Stimulated activated CD4-positive, alpha-beta T cell treated with anti-CD3 and anti-CD28 coated beads, Interleukin-1b, Interleukin-23, amount 100 ng/mL, for 24 hours (primary cell): ENCODE measurements at regions not wholly inside any gene's neighbourhood (a gene's known extent, or its start where the extent isn't known, plus 50 kb on each side); places are given as distances from the start of the nearest gene placed in this dataset.
"Not testable (repeated sequence)": the region's sequence is repeated elsewhere in the genome, so short reads cannot be mapped to it uniquely, and the experiment has no call there.

Experiments used
- DNase-seq, 4 experiments: peaks; one replicate each; pipeline ENCODE4 v3.0.0-alpha.2; 2020; ENCODE audit warnings: low read depth in 4 of 4, low spot score in 1 of 4

DNA sequence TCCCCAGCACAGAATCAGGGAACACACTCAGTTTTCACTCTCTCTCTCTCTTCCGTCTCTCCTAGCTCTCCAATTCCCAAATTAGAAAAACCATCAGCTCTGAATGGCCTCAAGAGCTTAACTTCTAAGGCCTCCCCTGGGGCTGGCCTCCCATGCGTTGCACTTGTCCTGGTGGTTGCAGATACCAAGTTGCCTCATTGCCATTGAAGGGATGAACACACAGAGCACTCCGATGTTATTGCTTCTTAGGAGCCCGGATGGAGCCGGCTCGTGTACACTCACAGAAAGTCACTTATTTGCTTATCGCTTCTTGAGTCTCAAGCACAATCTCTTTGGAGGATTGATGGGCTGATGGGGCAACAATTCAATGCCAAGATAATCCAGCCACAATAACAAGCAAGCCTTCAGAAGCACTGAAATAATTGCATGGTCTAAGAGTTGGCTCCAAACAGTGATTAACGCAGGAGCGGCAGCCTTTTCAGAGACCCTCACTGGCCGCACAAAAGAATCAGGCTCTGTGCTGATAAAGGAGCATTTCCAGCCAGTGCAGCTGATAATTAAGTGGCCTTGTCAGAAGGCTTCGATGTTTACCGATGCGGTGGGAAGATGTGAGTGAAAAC is 175.8 kb upstream of the TMEM132C start:
- DNase-seq = no peak

- DNase-seq = no peak
These were observed 175.0 kb upstream of the TMEM132C start for GRCh38 chr12:128091951-128092382.

DNA sequence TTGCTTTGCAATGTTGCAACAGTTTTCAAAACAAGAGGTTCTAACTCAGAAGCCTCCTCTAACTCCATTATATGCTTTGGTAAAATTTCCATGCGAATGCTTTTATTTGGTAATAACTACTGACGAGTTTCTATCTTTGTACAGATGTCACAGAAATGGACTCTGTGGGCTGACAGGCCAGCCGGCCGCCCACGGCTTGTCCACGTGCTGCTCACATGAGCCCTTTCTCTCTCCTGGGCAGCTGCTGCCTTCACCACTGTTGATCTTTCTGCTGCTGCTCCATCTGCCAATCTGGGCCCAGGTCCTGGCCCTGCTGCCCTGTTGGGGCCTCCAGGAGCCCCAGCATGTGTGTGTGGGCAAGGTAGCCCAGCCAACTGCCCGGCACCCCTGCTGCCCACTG is 168.2 kb upstream of the TMEM132C start:
- DNase-seq = no peak

GRCh38 chr12:128103152-128103551 is 163.8 kb upstream of the TMEM132C start:
- DNase-seq = no peak

DNA sequence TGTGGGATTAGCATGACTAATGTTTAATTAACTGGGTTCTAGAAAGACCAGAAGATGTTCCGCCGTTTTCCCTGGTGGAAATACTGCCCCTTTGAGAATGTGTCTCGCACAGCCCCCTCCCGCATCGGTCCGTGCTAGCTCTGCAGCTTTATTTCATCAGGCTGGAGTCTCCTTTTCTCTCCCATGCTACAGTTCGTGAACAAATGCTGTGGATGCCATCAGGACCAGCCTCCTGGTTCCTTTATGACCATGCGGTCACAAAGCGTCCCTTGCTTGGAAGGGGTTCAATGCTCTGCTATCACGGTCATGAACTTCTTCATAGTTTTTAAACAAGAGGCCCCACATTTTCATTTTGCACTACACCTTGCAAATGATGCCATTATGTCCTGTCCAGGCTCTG is 157.7 kb upstream of the TMEM132C start:
- no peak for DNase-seq

- DNase-seq = no peak
These were observed 157.3 kb upstream of the TMEM132C start for GRCh38 chr12:128109636-128110035.

DNA sequence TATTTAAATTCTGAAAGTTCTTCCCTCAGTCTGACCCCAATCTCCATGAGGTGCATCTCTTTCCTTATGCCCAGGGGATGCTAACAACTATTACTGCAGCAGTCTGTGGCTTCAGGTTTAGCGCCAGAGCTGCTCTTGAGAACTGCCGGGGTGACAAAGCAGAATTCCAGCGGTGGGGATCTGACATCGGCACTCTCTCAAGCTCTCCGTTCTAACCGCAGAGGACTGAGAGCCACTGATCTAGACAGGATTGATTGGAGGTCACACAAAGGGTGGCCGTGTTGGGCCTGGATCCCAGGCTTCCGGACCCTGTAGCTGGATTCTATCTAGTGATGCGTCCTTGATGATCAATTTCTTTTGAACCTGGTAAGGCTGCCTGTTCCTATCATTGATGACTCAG is 155.6 kb upstream of the TMEM132C start:
- no peak for DNase-seq

DNA sequence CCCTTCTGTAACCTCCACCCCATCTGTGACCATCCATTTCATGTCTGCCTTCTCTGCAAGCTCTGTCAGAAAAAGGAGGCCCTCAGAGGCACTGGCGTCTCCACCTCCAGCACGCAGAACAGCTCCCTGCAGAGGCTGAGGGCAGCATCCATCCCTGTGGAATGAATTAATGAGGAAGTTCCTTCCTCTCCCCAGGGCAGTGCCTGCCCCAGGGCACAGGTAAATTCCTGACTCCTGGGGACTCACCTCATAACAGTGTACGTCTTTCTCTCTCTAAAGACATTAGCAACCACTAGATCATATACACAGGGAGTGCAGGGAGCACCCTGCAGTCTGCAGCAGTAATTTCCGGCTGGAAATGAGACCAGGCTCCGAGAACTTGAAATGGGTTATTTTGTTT is 155.0 kb upstream of the TMEM132C start:
- DNase-seq = no peak

- not testable (repeated sequence) for DNase-seq
These were observed 153.7 kb upstream of the TMEM132C start for GRCh38 chr12:128113250-128113649.

- DNase-seq = no peak
These were observed 152.5 kb upstream of the TMEM132C start for GRCh38 chr12:128114485-128114884.

GRCh38 chr12:128116537-128116936 is 150.4 kb upstream of the TMEM132C start:
- DNase-seq = no peak

DNA sequence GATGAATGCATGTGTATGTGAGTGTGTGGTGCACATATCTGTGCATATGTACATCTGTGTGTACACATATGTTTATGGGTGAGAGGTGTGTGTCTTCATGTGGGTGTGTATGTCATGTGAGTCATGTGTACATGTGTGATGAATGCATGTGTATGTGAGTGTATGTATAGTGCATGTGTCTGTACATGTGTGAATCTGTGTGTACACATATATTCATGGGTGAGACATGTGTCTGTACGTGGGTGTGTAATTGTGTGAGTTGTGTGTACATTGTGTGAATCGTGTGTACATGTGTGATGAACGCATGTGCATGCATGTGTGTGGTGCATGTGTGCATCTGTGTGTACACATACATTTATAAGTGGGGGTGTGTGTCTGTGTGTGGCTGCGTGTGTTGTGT is 146.9 kb upstream of the TMEM132C start:
- DNase-seq = no peak

DNA sequence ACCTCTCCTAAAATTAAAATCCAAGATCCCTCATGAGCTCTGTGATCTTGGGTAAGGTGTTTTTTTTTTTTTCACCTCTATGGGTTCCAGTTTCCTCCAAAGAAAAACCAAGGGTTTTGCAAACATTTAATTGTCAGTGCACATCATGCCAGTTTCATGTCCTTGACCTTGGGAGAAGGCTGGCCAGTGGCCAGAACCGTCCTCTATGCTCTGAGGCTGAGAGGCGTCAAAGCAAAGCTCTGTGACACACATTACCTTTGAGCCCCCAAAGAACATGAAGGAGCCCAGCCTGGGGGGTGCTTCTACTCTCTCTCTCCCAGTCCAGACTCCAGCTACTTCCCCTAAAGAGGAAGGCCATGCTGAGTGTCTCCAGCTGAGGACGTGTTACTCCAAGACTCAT is 145.5 kb upstream of the TMEM132C start:
- DNase-seq = no peak

GRCh38 chr12:128123096-128123495 is 143.9 kb upstream of the TMEM132C start:
- no peak for DNase-seq

DNA sequence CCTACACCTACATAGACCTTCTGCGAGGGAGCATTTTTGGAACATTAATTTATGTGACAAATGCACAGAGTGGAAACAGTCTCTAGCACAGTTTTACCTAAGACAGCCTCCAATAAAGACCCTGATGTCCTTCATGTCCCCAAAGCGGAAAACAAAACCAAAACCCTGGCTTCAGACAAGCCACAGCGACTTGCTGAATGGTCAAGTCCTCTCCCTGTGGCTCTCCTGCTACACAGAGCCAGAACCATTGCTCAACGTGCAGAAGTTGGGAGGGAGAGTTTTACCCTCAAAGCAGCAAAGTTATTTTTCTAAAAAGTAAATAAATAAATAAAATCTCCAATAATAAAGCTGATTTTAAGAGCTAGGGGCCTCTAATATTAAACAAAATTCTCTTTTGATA is 135.0 kb upstream of the TMEM132C start:
- DNase-seq = no peak

DNA sequence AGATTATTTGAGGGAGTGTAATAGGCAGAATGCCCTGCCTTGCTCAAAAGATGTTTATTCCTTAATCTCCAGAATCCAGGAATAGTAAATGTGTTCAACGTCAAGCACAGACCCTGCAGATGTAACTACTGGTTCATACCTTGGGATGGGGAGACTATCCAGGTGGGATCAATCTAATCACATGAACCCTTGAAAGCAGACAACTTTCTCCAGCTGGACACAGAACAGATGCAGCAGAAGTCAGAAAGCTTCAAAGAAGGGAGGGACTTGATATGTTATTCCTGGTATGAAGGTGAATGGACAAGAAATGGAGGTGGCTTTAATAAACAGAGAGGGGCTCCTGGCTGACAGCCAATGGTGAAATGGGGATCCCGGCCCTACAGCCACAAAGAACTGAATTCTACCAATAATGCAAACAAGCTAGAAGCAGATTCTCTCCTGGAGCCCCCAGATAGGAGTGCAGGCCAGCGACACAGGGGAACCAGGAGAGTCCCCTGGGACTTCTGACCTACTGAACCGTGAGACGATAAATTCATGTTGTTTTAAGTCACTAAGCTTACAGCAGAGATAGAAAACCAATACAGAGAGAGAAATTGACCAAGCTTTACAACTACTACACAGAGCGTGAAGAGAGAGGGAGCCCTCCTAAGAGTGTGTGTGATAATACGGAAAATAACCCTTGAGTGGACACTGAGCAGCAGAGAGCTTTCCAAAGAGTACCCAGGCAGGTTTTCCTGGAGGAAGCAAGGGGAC is 133.5 kb upstream of the TMEM132C start:
- DNase-seq = no peak

- DNase-seq = no peak
These were observed 129.8 kb upstream of the TMEM132C start for GRCh38 chr12:128137140-128137539.

- DNase-seq = no peak
These were observed 128.8 kb upstream of the TMEM132C start for GRCh38 chr12:128138125-128138524.

- DNase-seq = no peak
These were observed 126.4 kb upstream of the TMEM132C start for GRCh38 chr12:128140551-128140950.

- no peak for DNase-seq
These were observed 116.0 kb upstream of the TMEM132C start for GRCh38 chr12:128150961-128151360.

DNA sequence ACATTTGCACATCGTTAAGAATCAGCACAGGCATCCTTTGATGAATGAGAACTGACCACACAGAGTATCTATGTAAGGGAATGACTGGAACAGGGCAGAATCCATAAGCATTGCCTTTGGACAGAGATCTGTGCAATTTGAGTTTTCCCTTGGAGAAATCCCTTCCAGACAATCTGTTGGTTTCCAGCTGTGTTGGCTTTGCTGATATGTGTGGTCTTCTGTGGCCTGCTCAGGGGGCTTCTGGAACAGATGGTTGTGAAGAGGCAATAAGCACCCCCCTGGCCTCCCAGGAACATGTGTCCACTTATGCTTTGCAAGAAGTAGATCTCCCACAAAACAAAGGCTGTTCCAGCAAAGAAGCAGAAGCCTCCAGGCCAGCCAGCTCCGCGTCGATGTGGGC is 111.4 kb upstream of the TMEM132C start:
- no peak for DNase-seq

- DNase-seq = no peak
These were observed 103.9 kb upstream of the TMEM132C start for GRCh38 chr12:128163086-128163485.

DNA sequence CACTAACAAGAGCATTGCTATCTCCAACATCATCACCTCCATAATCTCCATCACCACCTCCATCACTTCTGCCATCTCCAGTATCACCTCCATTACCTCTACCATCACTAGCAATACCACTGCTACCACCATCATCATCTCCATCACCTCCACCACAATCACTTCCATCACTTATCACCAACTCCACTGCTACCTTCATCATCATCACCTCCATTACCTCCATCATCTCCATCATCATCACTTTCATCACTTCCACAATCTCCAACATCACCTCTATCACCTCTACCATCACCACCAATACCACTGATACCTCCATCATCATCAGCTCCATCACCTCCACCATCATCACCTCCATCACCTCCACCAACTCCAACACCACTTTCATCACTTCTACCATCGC is 102.4 kb upstream of the TMEM132C start:
- no peak for DNase-seq
